ENCODE measurements at regions not wholly inside any gene's neighbourhood (a gene's known extent, or its start where the extent isn't known, plus 50 kb on each side); places are given as distances from the start of the nearest gene placed in this dataset.

GRCh38 chr15:69885173-69885955 lies 212.4 kb downstream of the TLE3 start:
- no peak for DNase-seq (ENCODE audit: low read depth in 2 of 2)

GRCh38 chr15:69887009-69887408 lies 210.7 kb downstream of the TLE3 start:
- no peak for DNase-seq (ENCODE audit: low read depth in 2 of 2)

- DNase-seq (ENCODE audit: low read depth in 2 of 2): no peak
These were observed 210.2 kb downstream of the TLE3 start for GRCh38 chr15:69887553-69887952.

GRCh38 chr15:69888406-69888805 lies 209.3 kb downstream of the TLE3 start:
- DNase-seq (ENCODE audit: low read depth in 2 of 2): no peak

GRCh38 chr15:69891070-69891536 lies 206.6 kb downstream of the TLE3 start:
- no peak for DNase-seq (ENCODE audit: low read depth in 2 of 2)

- DNase-seq (ENCODE audit: low read depth in 2 of 2): no peak
These were observed 206.1 kb downstream of the TLE3 start for GRCh38 chr15:69891606-69892005.

- no peak for DNase-seq (ENCODE audit: low read depth in 2 of 2)
These were observed 205.4 kb downstream of the TLE3 start for GRCh38 chr15:69892351-69892750.

GRCh38 chr15:69893086-69893485 lies 204.6 kb downstream of the TLE3 start:
- DNase-seq (ENCODE audit: low read depth in 2 of 2): no peak

- DNase-seq (ENCODE audit: low read depth in 2 of 2): no peak
These were observed 203.9 kb downstream of the TLE3 start for GRCh38 chr15:69893863-69894262.

GRCh38 chr15:69895202-69895601 lies 202.5 kb downstream of the TLE3 start:
- no peak for DNase-seq (ENCODE audit: low read depth in 2 of 2)

- no peak for DNase-seq (ENCODE audit: low read depth in 2 of 2)
These were observed 201.1 kb downstream of the TLE3 start for GRCh38 chr15:69896606-69897005.

GRCh38 chr15:69897061-69897460 lies 200.7 kb downstream of the TLE3 start:
- no peak for DNase-seq (ENCODE audit: low read depth in 2 of 2)

GRCh38 chr15:69897471-69898237 lies 200.1 kb downstream of the TLE3 start:
- no peak for DNase-seq (ENCODE audit: low read depth in 2 of 2)

- no peak for DNase-seq (ENCODE audit: low read depth in 2 of 2)
These were observed 199.5 kb downstream of the TLE3 start for GRCh38 chr15:69898243-69898642.

- no peak for DNase-seq (ENCODE audit: low read depth in 2 of 2)
These were observed 195.2 kb downstream of the TLE3 start for GRCh38 chr15:69902414-69903062.

GRCh38 chr15:69903470-69904469 lies 193.9 kb downstream of the TLE3 start:
- DNase-seq (ENCODE audit: low read depth in 2 of 2): peak in 1 of 2 donors; percentile 68

GRCh38 chr15:69906256-69907185 lies 191.2 kb downstream of the TLE3 start:
- no peak for DNase-seq (ENCODE audit: low read depth in 2 of 2)

- DNase-seq (ENCODE audit: low read depth in 2 of 2): no peak
These were observed 189.7 kb downstream of the TLE3 start for GRCh38 chr15:69908060-69908459.

- no peak for DNase-seq (ENCODE audit: low read depth in 2 of 2)
These were observed 188.9 kb downstream of the TLE3 start for GRCh38 chr15:69908590-69909420.

Measured in dermis microvascular lymphatic vessel endothelial cell (primary cell).